Heart right ventricle (tissue), 16 donors: ENCODE measurements at regions not wholly inside any gene's neighbourhood (a gene's known extent, or its start where the extent isn't known, plus 50 kb on each side); places are given as distances from the start of the nearest gene placed in this dataset.
"Not testable (repeated sequence)": the region's sequence is repeated elsewhere in the genome, so short reads cannot be mapped to it uniquely, and the experiment has no call there.

Source experiments
- ATAC-seq, 8 donors: fragments of 200-7000 bp; cut with Tn5 transposase; one replicate each; pipeline ENCODE4 v1.9.1; 2020; ENCODE audit warnings: mild to moderate bottlenecking in 8 of 8, moderate library complexity in 8 of 8, moderate number of reproducible peaks in 1 of 8
- DNase-seq, 2 donors: peaks; one replicate each; pipeline ENCODE4 v3.0.0-alpha.2; 2020
- H3K27ac ChIP-seq, 10 donors: fragments of 200-600 bp; sonication (generic) in 2 of 10; one replicate each; pipeline versions ENCODE4 v1.5.0 to v1.8.0; 2020 to 2022; ENCODE audit warnings: mild to moderate bottlenecking in 3 of 10
- H3K27me3 ChIP-seq, 7 donors: fragments of 200-600 bp; one replicate each; pipeline ENCODE4 v1.8.0; 2021 to 2022; ENCODE audit warnings: mild to moderate bottlenecking in 2 of 7
- H3K36me3 ChIP-seq, 9 donors: fragments of 200-600 bp; sonication (generic) in 1 of 9; one replicate each; pipeline versions ENCODE4 v1.5.0 to v1.8.0; 2020 to 2022; ENCODE audit warnings: mild to moderate bottlenecking in 2 of 9
- H3K4me1 ChIP-seq, 9 donors: fragments of 200-600 bp; sonication (generic) in 1 of 9; one replicate each; pipeline versions ENCODE4 v1.5.0 to v1.8.0; 2020 to 2022; ENCODE audit warnings: mild to moderate bottlenecking in 4 of 9
- H3K4me3 ChIP-seq, 10 donors: fragments of 200-600 bp; sonication (generic) in 2 of 10; one replicate each; pipeline versions ENCODE4 v1.5.0 to v1.8.0; 2020 to 2022; ENCODE audit warnings: mild to moderate bottlenecking in 7 of 10, moderate library complexity in 2 of 10
- H3K9me3 ChIP-seq, 11 donors: fragments of 200-600 bp in 10 of 11; sonication (generic) in 2 of 11; one replicate each; pipeline versions ENCODE4 v1.5.0 to v1.8.0; 2013 to 2022; ENCODE audit warnings: mild to moderate bottlenecking in 2 of 11, control low read depth in 1 of 11, moderate library complexity in 1 of 11
- whole genome bisulfite sequencing, 2 donors: extraction: QIAGEN DNeasy Blood & Tissue Kit; methylation state at CpG; one replicate each; pipeline ENCODE4 v1.1.7; 2013; ENCODE audit warnings: inconsistent platforms in 1 of 2; 5-methylcytosine and 5-hydroxymethylcytosine counted together
- intact Hi-C, 10 donors: fragments of 100-400 bp; cut with DNase I; formaldehyde crosslinking; loops; one replicate each; pipeline versions ENCODE4 v1.11.1 to v1.14.2; 2022
- TF ChIP-seq, protein P1 (sequence below), 9 donors: fragments of 200-600 bp; sonication (generic) in 2 of 9; IDR thresholded peaks; one replicate each; pipeline versions ENCODE4 v1.5.0 to v1.8.0; 2021 to 2022; ENCODE audit warnings: antibody characterized with exemption in 9 of 9, mild to moderate bottlenecking in 5 of 9, moderate library complexity in 1 of 9
- donor health status: Arrhythmogenic right ventricular cardiomyopathy.
- donor health status: ischemic (EF 13 %, LVEDD 7.1; RV severe dilation, severe dysfunction).
- donor health status: healthy with polysubstance abuse.
- donor health status: DM: no; HTN: yes; CAD: no.
- donor health status: DM: no; HTN: no; CAD: no.
- donor health status: ischemic (EF 25% LVEDD 6.9; RV normal size, moderate dysfunction).
- donor health status: ischemic (EF 25% LVEDD 5.7; RV mildly dilated, moderate dysfunction).
- donor health status: healthy.
- donor health status: DM: yes; HTN: yes; CAD: no.
- donor health status: Ischemic cardiomyopathy.
- donor health status: ischemic (EF 35%, LVEDD 5.7; RV mildly dilated, moderate dysfunction).
- donor health status: nonischemic (EF 11% LVEDD 7.7; RV severe dilation, severe dysfunction).
- donor health status: DM: yes; HTN: yes; CAD: no.
- donor health status: PGD.
- donor health status: ischemic (EF 29% LVEDD 5.4; RV normal size, mild dysfunction).
- donor health status: nonischemic (EF 23%, LVEDD 6.1; RV moderate dilation, normal function).

DNA sequence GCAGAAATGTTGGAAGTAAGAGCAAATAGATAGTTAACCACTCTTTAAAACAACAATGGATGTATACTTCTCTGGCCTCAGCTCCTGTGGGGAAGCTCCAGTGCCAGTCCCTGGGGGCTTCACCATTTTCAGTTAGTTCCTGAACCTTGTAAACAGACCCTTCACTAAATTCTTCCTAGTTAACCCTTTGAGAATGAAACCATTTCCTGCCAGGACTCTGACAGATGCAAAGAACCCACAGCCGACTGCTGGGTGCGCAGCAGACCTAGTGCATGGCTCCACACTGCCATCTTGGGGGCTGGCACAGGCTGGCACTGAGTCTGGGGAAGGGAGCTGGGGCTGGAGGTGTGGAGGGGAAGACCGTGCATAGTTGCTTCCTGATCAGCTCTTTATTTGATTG is 244.4 kb downstream of the CEP170 start:
- H3K27me3 ChIP-seq, intact Hi-C loops, H3K4me1 ChIP-seq, H3K27ac ChIP-seq, ATAC-seq, H3K36me3 ChIP-seq, DNase-seq, H3K4me3 ChIP-seq, H3K9me3 ChIP-seq: not testable (repeated sequence)
- TF ChIP-seq, protein P1, sequence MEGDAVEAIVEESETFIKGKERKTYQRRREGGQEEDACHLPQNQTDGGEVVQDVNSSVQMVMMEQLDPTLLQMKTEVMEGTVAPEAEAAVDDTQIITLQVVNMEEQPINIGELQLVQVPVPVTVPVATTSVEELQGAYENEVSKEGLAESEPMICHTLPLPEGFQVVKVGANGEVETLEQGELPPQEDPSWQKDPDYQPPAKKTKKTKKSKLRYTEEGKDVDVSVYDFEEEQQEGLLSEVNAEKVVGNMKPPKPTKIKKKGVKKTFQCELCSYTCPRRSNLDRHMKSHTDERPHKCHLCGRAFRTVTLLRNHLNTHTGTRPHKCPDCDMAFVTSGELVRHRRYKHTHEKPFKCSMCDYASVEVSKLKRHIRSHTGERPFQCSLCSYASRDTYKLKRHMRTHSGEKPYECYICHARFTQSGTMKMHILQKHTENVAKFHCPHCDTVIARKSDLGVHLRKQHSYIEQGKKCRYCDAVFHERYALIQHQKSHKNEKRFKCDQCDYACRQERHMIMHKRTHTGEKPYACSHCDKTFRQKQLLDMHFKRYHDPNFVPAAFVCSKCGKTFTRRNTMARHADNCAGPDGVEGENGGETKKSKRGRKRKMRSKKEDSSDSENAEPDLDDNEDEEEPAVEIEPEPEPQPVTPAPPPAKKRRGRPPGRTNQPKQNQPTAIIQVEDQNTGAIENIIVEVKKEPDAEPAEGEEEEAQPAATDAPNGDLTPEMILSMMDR (IDR thresholded peaks at IDR 0.05), result peak in 4 of 9 donors; percentile 7 to 28 (median 14)
- WGBS, 2 donors, result 10% methylated on average over 2 of the region's 3 CpGs

DNA sequence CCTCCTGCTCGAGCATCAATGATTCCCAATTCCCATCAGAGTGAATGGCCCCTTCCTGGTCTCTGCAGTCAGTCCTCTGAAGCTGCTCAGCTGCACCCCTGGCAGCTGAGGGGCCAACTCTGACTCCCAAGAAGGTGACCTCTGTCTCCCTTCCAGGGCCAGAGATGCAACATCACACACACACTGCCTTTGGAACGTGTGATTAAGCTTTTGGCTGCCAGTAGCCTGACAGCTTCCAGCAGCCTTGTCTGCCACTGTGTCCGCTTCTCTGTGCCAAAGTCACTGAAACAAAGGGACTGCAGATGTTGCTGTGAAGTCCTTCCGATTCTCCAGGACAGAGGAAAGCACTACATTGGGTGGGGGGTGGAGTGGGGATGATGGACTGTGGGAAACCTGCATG is 254.1 kb downstream of the CEP170 start:
- H3K36me3 ChIP-seq, H3K9me3 ChIP-seq, H3K27me3 ChIP-seq, H3K4me3 ChIP-seq, ATAC-seq, H3K4me1 ChIP-seq, intact Hi-C loops: not testable (repeated sequence)
- DNase-seq, result peak; percentile 23 to 29
- peak overlapping the region in 1 of 10 donors; percentile 48 for H3K27ac ChIP-seq
- WGBS, 2 donors, result 12 to 18% methylated on average over 4 of the region's 4 CpGs

DNA sequence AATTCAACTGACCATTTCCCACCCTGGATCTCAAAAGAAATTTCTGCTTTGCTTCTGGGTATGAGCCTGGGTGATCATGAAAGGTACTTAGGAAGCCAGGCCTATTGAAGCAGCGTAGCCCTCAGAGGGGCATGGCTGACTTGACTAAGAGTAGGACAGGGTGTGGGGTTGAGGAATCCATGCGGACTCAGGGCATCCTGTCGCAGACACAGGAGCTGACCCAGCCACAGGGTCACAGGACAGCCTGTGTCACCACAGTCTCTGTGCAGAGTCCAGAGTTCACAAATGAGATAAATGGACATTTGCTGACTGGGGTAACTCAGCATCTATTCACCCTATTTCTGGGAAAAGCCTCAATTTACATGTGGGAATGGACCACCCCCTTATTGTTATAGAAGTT is 262.3 kb downstream of the CEP170 start:
- 79 to 86% methylated on average over 3 of the region's 3 CpGs for WGBS, 2 donors
- intact Hi-C loops, DNase-seq: not testable (repeated sequence)

DNA sequence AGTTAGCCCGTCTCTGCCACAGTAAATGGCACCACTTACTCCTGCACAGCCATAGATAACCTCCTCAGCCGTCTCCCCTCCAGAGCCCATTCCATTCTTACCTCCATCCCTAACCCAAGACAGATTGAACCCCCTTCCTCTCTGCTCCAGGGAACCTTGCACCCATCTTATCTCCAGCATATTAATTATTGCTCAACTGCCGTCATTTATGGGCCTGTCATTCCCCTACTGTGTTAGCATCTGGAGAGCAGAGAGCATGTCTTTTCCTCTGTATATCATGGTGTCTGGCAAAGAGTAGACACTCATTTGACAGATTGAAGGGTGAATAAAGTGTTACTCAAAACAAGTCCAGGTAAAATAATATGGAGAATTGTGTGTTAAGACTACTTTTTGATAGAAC is 270.0 kb downstream of the CEP170 start:
- H3K4me3 ChIP-seq, H3K27me3 ChIP-seq, H3K9me3 ChIP-seq, ATAC-seq, H3K36me3 ChIP-seq, DNase-seq, H3K27ac ChIP-seq, H3K4me1 ChIP-seq, intact Hi-C loops: not testable (repeated sequence)
- 80 to 82% methylated on average over 3 of the region's 3 CpGs for WGBS, 2 donors

More for the DNA sequence above, 262.3 kb downstream of the CEP170 start:
- H3K9me3 ChIP-seq, H3K36me3 ChIP-seq, H3K27me3 ChIP-seq, H3K4me1 ChIP-seq, ATAC-seq, H3K4me3 ChIP-seq, H3K27ac ChIP-seq: not testable (repeated sequence)

DNA sequence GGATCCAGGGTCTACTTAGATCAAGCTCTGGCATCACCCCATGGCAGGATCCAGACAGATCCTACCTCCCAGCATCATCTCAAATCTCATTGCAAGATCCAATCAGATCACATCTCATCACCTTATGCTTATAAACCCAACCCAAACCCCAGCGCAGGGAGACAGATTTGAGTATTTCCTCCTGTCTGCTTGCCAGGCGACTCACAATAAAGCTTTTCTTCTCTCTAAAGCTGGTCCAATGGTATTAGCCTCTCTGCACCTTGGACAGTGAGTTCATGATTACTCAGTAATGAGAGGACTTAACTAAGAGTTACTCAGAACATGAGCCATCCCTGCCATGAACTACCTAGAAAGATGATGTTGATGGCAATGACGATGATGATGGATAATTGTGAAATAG is 281.7 kb downstream of the CEP170 start:
- ATAC-seq, H3K9me3 ChIP-seq, DNase-seq, H3K4me1 ChIP-seq, intact Hi-C loops, H3K4me3 ChIP-seq, H3K36me3 ChIP-seq, H3K27me3 ChIP-seq, H3K27ac ChIP-seq: not testable (repeated sequence)
- 84 to 90% methylated on average over 3 of the region's 3 CpGs for WGBS, 2 donors

DNA sequence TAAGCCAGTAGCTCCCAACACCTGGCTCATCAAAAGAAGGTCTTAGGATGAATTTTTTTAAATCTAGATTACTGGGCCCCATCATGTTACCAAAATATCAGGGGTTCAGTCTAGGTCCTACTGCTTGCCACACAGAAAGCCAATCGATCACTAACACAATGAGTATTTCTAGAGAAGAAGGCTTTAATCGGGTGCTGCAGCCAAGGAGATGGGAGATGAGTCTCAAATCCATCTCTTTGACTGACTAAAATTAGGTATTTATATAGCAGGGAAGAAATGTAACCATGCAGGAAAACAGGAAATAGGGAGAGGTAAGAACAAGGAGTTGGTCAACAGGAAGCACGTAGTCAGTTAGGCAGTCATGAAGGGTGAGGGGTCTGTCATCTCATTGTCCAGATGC is 288.2 kb downstream of the CEP170 start:
- ATAC-seq, result no peak
- Histone ChIP-seq H3K27me3 (peaks cover 0 to 6% (median 0%) of the 10 kb centered on the region in 7 donors), H3K4me1 (no peaks in the 10 kb centered on the region), H3K9me3 (peaks cover 0 to 9% (median 0%) of the 10 kb centered on the region in 11 donors), H3K4me3 (no peak overlapping the region), H3K27ac (no peak overlapping the region), H3K36me3 (no peaks in the 10 kb centered on the region)
- 85% methylated on average over 3 of the region's 3 CpGs for WGBS, 2 donors
- TF ChIP-seq, protein P1 (IDR thresholded peaks at IDR 0.05), result no peak
- no peak for DNase-seq
- intact Hi-C loops, result no loop called here

DNA sequence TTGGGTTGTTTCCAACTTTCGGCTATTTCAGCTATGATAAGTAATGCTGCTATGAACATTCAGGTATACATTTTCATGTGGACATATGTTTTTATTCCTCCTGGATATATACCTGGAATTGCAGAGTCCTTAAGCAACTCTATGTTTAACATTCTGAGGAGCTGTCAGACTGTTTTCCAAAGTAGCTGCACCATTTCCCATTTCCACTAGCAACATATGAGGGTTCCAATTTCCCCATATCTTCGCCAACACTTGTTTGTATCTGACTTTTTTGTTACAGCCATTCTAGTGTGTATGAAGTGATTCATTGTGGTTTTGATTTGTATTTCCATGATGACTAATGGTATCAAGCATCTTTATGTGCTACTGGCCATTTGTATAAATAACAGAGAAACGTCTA is 295.7 kb downstream of the CEP170 start:
- H3K4me1 ChIP-seq, H3K27ac ChIP-seq, intact Hi-C loops, H3K27me3 ChIP-seq, ATAC-seq, H3K36me3 ChIP-seq, H3K4me3 ChIP-seq, H3K9me3 ChIP-seq, DNase-seq: not testable (repeated sequence)
- 58 to 72% methylated on average over 3 of the region's 3 CpGs for WGBS, 2 donors

DNA sequence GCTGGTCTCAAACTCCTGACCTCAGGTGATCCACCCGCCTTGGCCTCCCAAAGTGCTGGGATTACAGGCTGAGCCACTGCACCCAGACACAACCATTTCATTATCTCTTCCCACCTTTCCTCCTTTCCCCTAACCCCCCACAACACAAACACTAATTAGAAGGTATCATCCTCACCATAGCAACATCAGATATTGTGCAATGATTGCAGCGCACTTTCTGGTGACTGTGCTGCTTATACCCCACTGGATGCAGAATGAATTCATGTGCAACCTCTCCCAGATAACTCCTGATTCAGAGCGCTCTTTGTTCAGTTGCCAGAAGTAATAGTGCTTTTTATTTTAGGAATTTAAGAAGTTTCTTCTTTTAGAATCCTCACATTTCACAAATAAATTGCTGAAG is 300.1 kb downstream of the CEP170 start:
- H3K4me3 ChIP-seq, H3K36me3 ChIP-seq, intact Hi-C loops, H3K4me1 ChIP-seq, H3K27me3 ChIP-seq, DNase-seq, H3K27ac ChIP-seq, ATAC-seq: not testable (repeated sequence)
- peaks cover 0 to 22% (median 0%) of the 10 kb centered on the region in 11 donors for H3K9me3 ChIP-seq
- WGBS, 2 donors, result 89 to 95% methylated on average over 3 of the region's 3 CpGs
